ENCODE measurements at regions not wholly inside any gene's neighbourhood (a gene's known extent, or its start where the extent isn't known, plus 50 kb on each side); places are given as distances from the start of the nearest gene placed in this dataset.
"Not testable (repeated sequence)": the region's sequence is repeated elsewhere in the genome, so short reads cannot be mapped to it uniquely, and the experiment has no call there.

DNA sequence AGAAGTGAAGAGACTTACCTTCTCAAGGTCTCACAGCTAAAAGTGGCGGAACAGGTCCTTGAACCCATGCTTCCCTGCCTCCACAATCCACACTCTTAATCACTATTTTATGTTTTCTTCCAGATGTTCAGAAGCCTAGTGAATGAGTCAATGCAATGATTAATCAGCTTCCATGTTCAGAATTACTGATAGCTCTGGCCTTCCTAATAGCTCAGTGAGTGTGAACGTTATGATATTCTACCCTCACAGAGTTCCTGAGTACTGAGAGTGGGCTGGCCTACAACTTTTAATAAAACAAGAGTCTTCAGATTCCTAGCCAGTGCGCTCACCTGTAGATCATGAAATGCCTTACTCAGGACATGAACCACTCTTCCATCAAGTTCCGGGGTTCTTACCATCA, 443.0 kb upstream of the ADAMTS9 start:
- TF ChIP-seq GABPA (IDR thresholded peaks at IDR 0.05; ENCODE audit: low read depth) = no peak
- TF ChIP-seq REST (IDR thresholded peaks at IDR 0.05; ENCODE audit: insufficient replicate concordance, low read depth) = no peak
- TF ChIP-seq, protein P1, sequence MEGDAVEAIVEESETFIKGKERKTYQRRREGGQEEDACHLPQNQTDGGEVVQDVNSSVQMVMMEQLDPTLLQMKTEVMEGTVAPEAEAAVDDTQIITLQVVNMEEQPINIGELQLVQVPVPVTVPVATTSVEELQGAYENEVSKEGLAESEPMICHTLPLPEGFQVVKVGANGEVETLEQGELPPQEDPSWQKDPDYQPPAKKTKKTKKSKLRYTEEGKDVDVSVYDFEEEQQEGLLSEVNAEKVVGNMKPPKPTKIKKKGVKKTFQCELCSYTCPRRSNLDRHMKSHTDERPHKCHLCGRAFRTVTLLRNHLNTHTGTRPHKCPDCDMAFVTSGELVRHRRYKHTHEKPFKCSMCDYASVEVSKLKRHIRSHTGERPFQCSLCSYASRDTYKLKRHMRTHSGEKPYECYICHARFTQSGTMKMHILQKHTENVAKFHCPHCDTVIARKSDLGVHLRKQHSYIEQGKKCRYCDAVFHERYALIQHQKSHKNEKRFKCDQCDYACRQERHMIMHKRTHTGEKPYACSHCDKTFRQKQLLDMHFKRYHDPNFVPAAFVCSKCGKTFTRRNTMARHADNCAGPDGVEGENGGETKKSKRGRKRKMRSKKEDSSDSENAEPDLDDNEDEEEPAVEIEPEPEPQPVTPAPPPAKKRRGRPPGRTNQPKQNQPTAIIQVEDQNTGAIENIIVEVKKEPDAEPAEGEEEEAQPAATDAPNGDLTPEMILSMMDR (IDR thresholded peaks at IDR 0.05; ENCODE audit: insufficient read depth, low read length) = no peak
- no peak for TF ChIP-seq POLR2AphosphoS5 (IDR thresholded peaks at IDR 0.05; ENCODE audit: low read depth)
- TF ChIP-seq SPI1 (IDR thresholded peaks at IDR 0.05; ENCODE audit: borderline replicate concordance, low read depth) = no peak
- H3K27me3 ChIP-seq (ENCODE audit: insufficient read depth, poor library complexity, severe bottlenecking) = no peaks in the 10 kb centered on the region
- H3K27ac ChIP-seq (replicated peaks) = no peak overlapping the region
- no peak for DNase-seq (ENCODE audit: low read depth in 1 of 2, low spot score in 1 of 2)
- no peak overlapping the region for H3K4me3 ChIP-seq (replicated peaks; ENCODE audit: insufficient read depth, low read length)

- H3K27ac ChIP-seq (replicated peaks) = no peak overlapping the region
- no peaks in the 10 kb centered on the region for H3K27me3 ChIP-seq (ENCODE audit: insufficient read depth, poor library complexity, severe bottlenecking)
- DNase-seq (ENCODE audit: low read depth in 1 of 2, low spot score in 1 of 2) = no peak
- H3K4me3 ChIP-seq (replicated peaks; ENCODE audit: insufficient read depth, low read length) = no peak overlapping the region
- TF ChIP-seq REST (IDR thresholded peaks at IDR 0.05; ENCODE audit: insufficient replicate concordance, low read depth) (no peak), SPI1 (IDR thresholded peaks at IDR 0.05; ENCODE audit: borderline replicate concordance, low read depth) (no peak)
- TF ChIP-seq, protein P1 (IDR thresholded peaks at IDR 0.05; ENCODE audit: insufficient read depth, low read length) = no peak
Measured at GRCh38 chr3:65128346-65128745, 440.5 kb upstream of the ADAMTS9 start.

DNA sequence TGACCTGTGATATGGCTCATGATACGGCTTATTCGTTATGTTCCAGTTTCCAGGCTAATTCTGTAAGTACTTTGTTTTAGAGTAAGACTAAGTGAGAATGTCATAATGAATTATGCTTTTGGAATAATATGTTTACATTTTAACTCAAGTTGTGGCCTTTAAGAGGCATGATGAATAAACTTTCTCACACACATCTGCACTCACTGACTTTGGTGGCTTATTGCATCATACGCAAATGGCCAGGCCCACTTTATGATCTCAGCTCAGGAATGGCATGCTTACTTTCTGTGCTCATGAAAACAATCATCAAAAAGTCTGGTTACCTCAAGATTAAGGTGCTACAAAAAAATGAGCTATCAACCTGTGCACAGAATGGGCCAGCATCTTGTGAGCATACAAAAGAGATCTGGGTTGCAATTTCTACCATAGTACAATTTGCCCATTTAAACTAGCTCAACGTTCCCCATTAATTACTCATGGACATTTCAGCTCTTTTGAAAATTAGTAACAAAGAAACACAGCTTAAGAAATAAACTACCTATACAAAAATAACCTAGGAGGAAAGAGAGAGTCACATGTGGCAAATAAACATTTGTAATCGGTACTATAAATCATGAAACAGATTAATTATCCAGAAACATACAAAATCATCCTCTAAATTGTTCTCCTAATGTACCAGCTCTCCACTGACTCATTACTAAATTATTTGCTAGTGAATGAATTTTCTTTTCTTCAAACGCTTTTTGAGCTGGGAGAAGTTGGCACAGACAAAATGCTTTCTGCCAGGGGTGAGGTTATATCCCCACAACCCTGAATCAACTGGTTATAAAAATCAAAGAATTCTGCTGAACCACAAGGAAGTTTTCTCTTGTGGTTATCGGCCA, 439.0 kb upstream of the ADAMTS9 start:
- Histone ChIP-seq H3K27ac (replicated peaks) (no peak overlapping the region), H3K27me3 (ENCODE audit: insufficient read depth, poor library complexity, severe bottlenecking) (no peaks in the 10 kb centered on the region), H3K4me3 (replicated peaks; ENCODE audit: insufficient read depth, low read length) (no peak overlapping the region)
- TF ChIP-seq, protein P1 (IDR thresholded peaks at IDR 0.05; ENCODE audit: insufficient read depth, low read length) = no peak
- TF ChIP-seq REST (IDR thresholded peaks at IDR 0.05; ENCODE audit: insufficient replicate concordance, low read depth) (no peak), POLR2AphosphoS5 (IDR thresholded peaks at IDR 0.05; ENCODE audit: low read depth) (no peak), GABPA (IDR thresholded peaks at IDR 0.05; ENCODE audit: low read depth) (no peak), SPI1 (IDR thresholded peaks at IDR 0.05; ENCODE audit: borderline replicate concordance, low read depth) (no peak)
- no peak for DNase-seq (ENCODE audit: low read depth in 1 of 2, low spot score in 1 of 2)

DNA sequence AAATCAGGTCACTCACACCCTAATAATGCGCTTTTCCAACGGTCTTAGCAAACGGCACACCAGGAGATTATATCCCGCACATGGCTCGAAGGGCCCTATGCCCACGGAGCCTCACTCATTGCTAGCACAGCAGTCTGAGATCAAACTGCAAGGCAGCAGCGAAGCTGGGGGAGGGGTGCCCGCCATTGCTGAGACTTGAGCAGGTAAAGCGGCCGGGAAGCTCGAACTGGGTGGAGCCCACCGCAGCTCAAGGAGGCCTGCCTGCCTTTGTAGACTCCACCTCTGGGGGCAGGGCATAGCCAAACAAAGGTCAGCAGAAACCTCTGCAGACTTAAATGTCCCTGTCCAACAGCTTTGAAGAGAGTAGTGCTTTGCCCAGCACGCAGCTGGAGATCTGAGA, 432.4 kb upstream of the ADAMTS9 start:
- not testable (repeated sequence) for H3K27me3 ChIP-seq (ENCODE audit: insufficient read depth, poor library complexity, severe bottlenecking); H3K27ac ChIP-seq (replicated peaks); H3K4me3 ChIP-seq (replicated peaks; ENCODE audit: insufficient read depth, low read length); DNase-seq (ENCODE audit: low read depth in 1 of 2, low spot score in 1 of 2)

Data from HL-60 (cell line).